HCT116 (cell line): ENCODE measurements at regions not wholly inside any gene's neighbourhood (a gene's known extent, or its start where the extent isn't known, plus 50 kb on each side); places are given as distances from the start of the nearest gene placed in this dataset.

ENCODE experiments used
- ATAC-seq: fragments of 200-7000 bp; cut with Tn5 transposase; 2 replicates; pipeline ENCODE4 v1.9.1; 2020; ENCODE audit warnings: mild to moderate bottlenecking, moderate library complexity
- BruUV-seq: library from RNA; stranded (reverse); fragments of 400-500 nt; replicated peaks from 2 replicates; lab custom pipeline; 2021; lab: Mats Ljungman, UMichigan
- CTCF ChIA-PET: fragments of 300-600 bp; sonication (Branson Sonifier 250); formaldehyde crosslinking; loops from one replicate; lab custom pipeline; 2021; ENCODE audit warnings: antibody characterized with exemption; lab: Charles Lee
- POLR2A ChIA-PET: fragments of 300-600, 350-600 bp; sonication (Branson Sonifier 250); formaldehyde crosslinking; loops from one replicate; lab custom pipeline; 2021; ENCODE audit warnings: antibody characterized with exemption; lab: Charles Lee
- RAD21 ChIA-PET, 2 experiments: fragments of 300-600 bp; sonication (Branson Sonifier 250); formaldehyde crosslinking; loops; one replicate each; lab custom pipeline; 2023; ENCODE audit warnings: low total read pairs in 2 of 2; ENCODE audit not compliant: uncharacterized antibody in 2 of 2, unreplicated experiment in 2 of 2, low non-redundant PET in 1 of 2; lab: Charles Lee
- DNase-seq: peaks from one replicate; pipeline ENCODE4 v3.0.0-alpha.2; 2010; ENCODE audit warnings: low read depth, low spot score
- H2AFZ ChIP-seq: fragments of 200-600 bp; shearing (Covaris generic), sonication (generic); 2 replicates; pipeline ENCODE4 v1.6.1; 2017; ENCODE audit warnings: low read depth, mixed run types, mixed read lengths, antibody characterized with exemption, low read length; ENCODE audit not compliant: poor library complexity, severe bottlenecking
- H3K27ac ChIP-seq: 2 replicates; pipeline ENCODE4 v1.5.1; 2012; ENCODE audit warnings: low read depth, low read length
- H3K27me3 ChIP-seq: fragments of 200-600 bp; sonication (generic); 2 replicates; pipeline ENCODE4 v1.6.1; 2016; ENCODE audit warnings: mixed run types, low read length, mixed read lengths; ENCODE audit not compliant: insufficient read depth
- H3K36me3 ChIP-seq, 2 experiments: fragments of 200-500 bp in 1 of 2; fragments of 200-600 bp in 1 of 2; sonication (Bioruptor generic) in 1 of 2; sonication (generic) in 1 of 2; 2 replicates each; pipeline versions ENCODE4 v1.5.1 to v1.6.1; 2014 to 2016; ENCODE audit warnings: low read length in 2 of 2, inconsistent platforms in 1 of 2, mixed read lengths in 1 of 2, mixed run types in 1 of 2; ENCODE audit not compliant: insufficient read depth in 2 of 2, control insufficient read depth in 1 of 2
- H3K4me1 ChIP-seq, 2 experiments: fragments of 200-600 bp in 1 of 2; sonication (generic) in 1 of 2; 2 replicates each; pipeline versions ENCODE4 v1.5.1 to v1.6.1; 2012 to 2017; ENCODE audit warnings: low read length in 2 of 2, inconsistent platforms in 1 of 2, mild to moderate bottlenecking in 1 of 2, mixed read lengths in 1 of 2, mixed run types in 1 of 2, moderate library complexity in 1 of 2; ENCODE audit not compliant: insufficient read depth in 2 of 2, control insufficient read depth in 1 of 2
- H3K4me2 ChIP-seq: fragments of 200-600 bp; sonication (generic); 2 replicates; pipeline ENCODE4 v1.6.1; 2017; ENCODE audit warnings: mixed run types, low read length, mixed read lengths
- H3K4me3 ChIP-seq, 2 experiments: fragments of 200-600 bp in 1 of 2; sonication (generic) in 1 of 2; replicated peaks in 1 of 2; 2 replicates each; pipeline ENCODE4 v1.5.1; 2011 to 2016; ENCODE audit warnings: low read length in 2 of 2, control low read depth in 1 of 2, low read depth in 1 of 2, mild to moderate bottlenecking in 1 of 2, mixed read lengths in 1 of 2, mixed run types in 1 of 2
- H3K79me2 ChIP-seq: fragments of 200-600 bp; sonication (generic); 2 replicates; pipeline ENCODE4 v1.6.1; 2017; ENCODE audit warnings: mild to moderate bottlenecking, mixed run types, low read length, moderate library complexity, mixed read lengths; ENCODE audit not compliant: insufficient read depth
- H3K9ac ChIP-seq: fragments of 200-600 bp; sonication (generic); 2 replicates; pipeline ENCODE4 v1.6.1; 2016; ENCODE audit warnings: low read length, mixed read lengths
- H3K9me2 ChIP-seq: fragments of 200-600 bp; sonication (generic), shearing (Covaris generic); 2 replicates; pipeline ENCODE4 v1.6.1; 2017; ENCODE audit warnings: mixed run types, mild to moderate bottlenecking, moderate library complexity; ENCODE audit not compliant: insufficient read depth
- H3K9me3 ChIP-seq, 2 experiments: fragments of 200-500 bp in 1 of 2; fragments of 200-600 bp in 1 of 2; sonication (Bioruptor generic) in 1 of 2; sonication (generic) in 1 of 2; 2 replicates each; pipeline ENCODE4 v1.6.1; 2014 to 2017; ENCODE audit warnings: low read length in 2 of 2, mixed read lengths in 2 of 2, inconsistent platforms in 1 of 2, low read depth in 1 of 2, mild to moderate bottlenecking in 1 of 2, mixed run types in 1 of 2, moderate library complexity in 1 of 2; ENCODE audit not compliant: control insufficient read depth in 1 of 2, insufficient read depth in 1 of 2
- H4K20me1 ChIP-seq: fragments of 200-600 bp; sonication (generic), shearing (Covaris generic); 2 replicates; pipeline ENCODE4 v1.6.1; 2017; ENCODE audit warnings: mixed run types, mild to moderate bottlenecking, moderate library complexity; ENCODE audit not compliant: insufficient read depth
- CBX3 ChIP-seq: IDR thresholded peaks from 2 replicates; pipeline ENCODE4 v1.6.1; 2012; ENCODE audit warnings: low read depth
- EGR1 ChIP-seq: IDR thresholded peaks from 2 replicates; pipeline ENCODE4 v1.6.1; 2012; ENCODE audit warnings: low read depth
- EZH2 ChIP-seq: fragments of 200-600 bp; sonication (generic); IDR thresholded peaks from 2 replicates; pipeline ENCODE4 v1.6.1; 2017; ENCODE audit warnings: antibody characterized with exemption, mixed run types
- EZH2phosphoT487 ChIP-seq: fragments of 200-600 bp; IDR thresholded peaks from 2 replicates; pipeline ENCODE4 v1.6.1; 2018; ENCODE audit warnings: antibody characterized with exemption, borderline replicate concordance
- FOSL1 ChIP-seq: IDR thresholded peaks from 2 replicates; pipeline ENCODE4 v1.6.1; 2012; ENCODE audit warnings: low read depth
- JUND ChIP-seq: IDR thresholded peaks from 2 replicates; pipeline ENCODE4 v1.6.1; 2012
- POLR2A ChIP-seq: IDR thresholded peaks from 2 replicates; pipeline ENCODE4 v1.7.0; 2011; ENCODE audit warnings: borderline replicate concordance; ENCODE audit not compliant: insufficient read depth, insufficient read length; ENCODE audit errors: extremely low read depth
- RAD21 ChIP-seq: IDR thresholded peaks from 2 replicates; pipeline ENCODE4 v1.6.1; 2012; ENCODE audit warnings: low read depth, mild to moderate bottlenecking
- SIN3A ChIP-seq: IDR thresholded peaks from 2 replicates; pipeline ENCODE4 v1.6.1; 2012; ENCODE audit warnings: low read depth
- SRF ChIP-seq: IDR thresholded peaks from 2 replicates; pipeline ENCODE4 v1.6.1; 2012; ENCODE audit warnings: low read depth
- TCF7L2 ChIP-seq: IDR thresholded peaks from 2 replicates; pipeline ENCODE4 v1.7.0; 2011; ENCODE audit warnings: borderline replicate concordance, inconsistent platforms; ENCODE audit not compliant: insufficient read depth, insufficient read length; ENCODE audit errors: extremely low read depth
- ZFX ChIP-seq: fragments of 450-650 bp; IDR thresholded peaks from 2 replicates; pipeline ENCODE4 v1.6.1; 2017
- ZNF274 ChIP-seq: fragments of 200-500 bp; sonication (Bioruptor generic); IDR thresholded peaks from 2 replicates; pipeline ENCODE4 v1.6.1; 2014; ENCODE audit warnings: mild to moderate bottlenecking, low read depth, low read length, inconsistent platforms
- intact Hi-C: fragments of 100-400 bp; cut with micrococcal nuclease; formaldehyde crosslinking; loops from 2 replicates; pipeline ENCODE4 v1.10.0; 2022
- TF ChIP-seq, protein P1 (sequence below), 3 experiments: fragments of 200-600 bp in 1 of 3; sonication (generic) in 1 of 3; IDR thresholded peaks in 2 of 3; conservative IDR thresholded peaks in 1 of 3; 2 replicates each; pipeline ENCODE4 v1.5.1; 2012 to 2017; ENCODE audit warnings: low read depth in 2 of 3, low read length in 2 of 3, antibody characterized with exemption in 1 of 3, borderline replicate concordance in 1 of 3, control low read depth in 1 of 3, mild to moderate bottlenecking in 1 of 3, mixed read lengths in 1 of 3, mixed run types in 1 of 3, moderate library complexity in 1 of 3; ENCODE audit not compliant: insufficient read depth in 1 of 3
- TF ChIP-seq, protein P2 (sequence below): IDR thresholded peaks from 2 replicates; pipeline ENCODE4 v1.6.1; 2012
- TF ChIP-seq, protein P3 (sequence below): IDR thresholded peaks from 2 replicates; pipeline ENCODE4 v1.6.1; 2012; ENCODE audit warnings: low read depth

DNA sequence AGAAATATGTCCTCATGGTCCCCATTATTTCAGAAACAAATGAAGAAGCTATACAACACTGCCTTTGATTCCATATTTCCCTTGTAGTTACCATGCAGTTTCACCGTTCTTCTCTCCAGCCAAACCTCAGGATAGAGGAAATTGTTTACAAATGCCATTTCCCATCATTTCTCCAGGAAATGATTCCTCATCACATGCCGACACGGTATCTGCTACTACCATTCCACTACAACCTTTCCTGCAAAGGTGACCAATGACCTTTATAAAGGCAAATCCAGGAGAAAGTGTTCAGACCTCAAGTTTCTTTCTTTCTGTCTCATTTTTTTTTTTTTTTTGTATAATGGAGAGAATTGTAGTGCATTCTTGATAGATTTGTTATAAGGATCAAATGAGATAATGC, 460.8 kb upstream of the CDH20 start:
- TF ChIP-seq ZNF274, result no peak
- no peak for TF ChIP-seq POLR2A
- no peak for TF ChIP-seq FOSL1
- no peak for TF ChIP-seq CBX3
- TF ChIP-seq, protein P1, sequence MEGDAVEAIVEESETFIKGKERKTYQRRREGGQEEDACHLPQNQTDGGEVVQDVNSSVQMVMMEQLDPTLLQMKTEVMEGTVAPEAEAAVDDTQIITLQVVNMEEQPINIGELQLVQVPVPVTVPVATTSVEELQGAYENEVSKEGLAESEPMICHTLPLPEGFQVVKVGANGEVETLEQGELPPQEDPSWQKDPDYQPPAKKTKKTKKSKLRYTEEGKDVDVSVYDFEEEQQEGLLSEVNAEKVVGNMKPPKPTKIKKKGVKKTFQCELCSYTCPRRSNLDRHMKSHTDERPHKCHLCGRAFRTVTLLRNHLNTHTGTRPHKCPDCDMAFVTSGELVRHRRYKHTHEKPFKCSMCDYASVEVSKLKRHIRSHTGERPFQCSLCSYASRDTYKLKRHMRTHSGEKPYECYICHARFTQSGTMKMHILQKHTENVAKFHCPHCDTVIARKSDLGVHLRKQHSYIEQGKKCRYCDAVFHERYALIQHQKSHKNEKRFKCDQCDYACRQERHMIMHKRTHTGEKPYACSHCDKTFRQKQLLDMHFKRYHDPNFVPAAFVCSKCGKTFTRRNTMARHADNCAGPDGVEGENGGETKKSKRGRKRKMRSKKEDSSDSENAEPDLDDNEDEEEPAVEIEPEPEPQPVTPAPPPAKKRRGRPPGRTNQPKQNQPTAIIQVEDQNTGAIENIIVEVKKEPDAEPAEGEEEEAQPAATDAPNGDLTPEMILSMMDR (IDR thresholded peaks at IDR 0.05 in 2 of 3, conservative IDR thresholded peaks at IDR 0.05 in 1 of 3; ENCODE audit: borderline replicate concordance in 1 of 3, insufficient read depth in 1 of 3, low read depth in 2 of 3, low read length in 2 of 3), result no peak
- TF ChIP-seq, protein P2, sequence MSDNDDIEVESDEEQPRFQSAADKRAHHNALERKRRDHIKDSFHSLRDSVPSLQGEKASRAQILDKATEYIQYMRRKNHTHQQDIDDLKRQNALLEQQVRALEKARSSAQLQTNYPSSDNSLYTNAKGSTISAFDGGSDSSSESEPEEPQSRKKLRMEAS, result no peak
- no peak for TF ChIP-seq SIN3A
- TF ChIP-seq RAD21, result no peak
- TF ChIP-seq, protein P3, sequence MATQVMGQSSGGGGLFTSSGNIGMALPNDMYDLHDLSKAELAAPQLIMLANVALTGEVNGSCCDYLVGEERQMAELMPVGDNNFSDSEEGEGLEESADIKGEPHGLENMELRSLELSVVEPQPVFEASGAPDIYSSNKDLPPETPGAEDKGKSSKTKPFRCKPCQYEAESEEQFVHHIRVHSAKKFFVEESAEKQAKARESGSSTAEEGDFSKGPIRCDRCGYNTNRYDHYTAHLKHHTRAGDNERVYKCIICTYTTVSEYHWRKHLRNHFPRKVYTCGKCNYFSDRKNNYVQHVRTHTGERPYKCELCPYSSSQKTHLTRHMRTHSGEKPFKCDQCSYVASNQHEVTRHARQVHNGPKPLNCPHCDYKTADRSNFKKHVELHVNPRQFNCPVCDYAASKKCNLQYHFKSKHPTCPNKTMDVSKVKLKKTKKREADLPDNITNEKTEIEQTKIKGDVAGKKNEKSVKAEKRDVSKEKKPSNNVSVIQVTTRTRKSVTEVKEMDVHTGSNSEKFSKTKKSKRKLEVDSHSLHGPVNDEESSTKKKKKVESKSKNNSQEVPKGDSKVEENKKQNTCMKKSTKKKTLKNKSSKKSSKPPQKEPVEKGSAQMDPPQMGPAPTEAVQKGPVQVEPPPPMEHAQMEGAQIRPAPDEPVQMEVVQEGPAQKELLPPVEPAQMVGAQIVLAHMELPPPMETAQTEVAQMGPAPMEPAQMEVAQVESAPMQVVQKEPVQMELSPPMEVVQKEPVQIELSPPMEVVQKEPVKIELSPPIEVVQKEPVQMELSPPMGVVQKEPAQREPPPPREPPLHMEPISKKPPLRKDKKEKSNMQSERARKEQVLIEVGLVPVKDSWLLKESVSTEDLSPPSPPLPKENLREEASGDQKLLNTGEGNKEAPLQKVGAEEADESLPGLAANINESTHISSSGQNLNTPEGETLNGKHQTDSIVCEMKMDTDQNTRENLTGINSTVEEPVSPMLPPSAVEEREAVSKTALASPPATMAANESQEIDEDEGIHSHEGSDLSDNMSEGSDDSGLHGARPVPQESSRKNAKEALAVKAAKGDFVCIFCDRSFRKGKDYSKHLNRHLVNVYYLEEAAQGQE, result no peak
- TF ChIP-seq SRF, result no peak
- TF ChIP-seq TCF7L2, result no peak
- TF ChIP-seq EZH2, result no peak
- no peak for TF ChIP-seq EGR1
- no peak for TF ChIP-seq ZFX
- no peak for TF ChIP-seq JUND
- TF ChIP-seq EZH2phosphoT487, result no peak
- H3K9ac ChIP-seq, result no peak overlapping the region
- ChIA-PET POLR2A (no interaction called here), CTCF (no interaction called here), RAD21 (no interaction called here)
- intact Hi-C loops, result no loop called here
- BruUV-seq, result no TSS peak
- H3K36me3 ChIP-seq, result no peaks in the 10 kb centered on the region
- no peaks in the 10 kb centered on the region for H3K9me3 ChIP-seq
- no peaks in the 10 kb centered on the region; the same call in 1 of the 2 replicates for H4K20me1 ChIP-seq
- DNase-seq (no peak), ATAC-seq (no peak)
- no peaks in the 10 kb centered on the region for H3K4me1 ChIP-seq
- no peaks in the 10 kb centered on the region for H3K9me2 ChIP-seq
- no peaks in the 10 kb centered on the region for H3K79me2 ChIP-seq
- H3K4me2 ChIP-seq, result no peak overlapping the region
- H3K4me3 ChIP-seq, result no peak overlapping the region
- H2AFZ ChIP-seq, result no peak overlapping the region
- peaks cover 13% of the 10 kb centered on the region; the same call in 1 of the 2 replicates for H3K27me3 ChIP-seq
- no peak overlapping the region for H3K27ac ChIP-seq
